Right lobe of liver (tissue), 4 donors: ENCODE measurements at regions not wholly inside any gene's neighbourhood (a gene's known extent, or its start where the extent isn't known, plus 50 kb on each side); places are given as distances from the start of the nearest gene placed in this dataset.

Experiments
- POLR2A ChIP-seq: fragments of 450-650 bp; IDR thresholded peaks from one replicate; pipeline ENCODE4 v1.6.1; 2017; ENCODE audit warnings: antibody characterized with exemption, mild to moderate bottlenecking
- TF ChIP-seq, protein P1 (sequence below), 4 donors: fragments of 200-600 bp in 3 of 4; fragments of 450-650 bp in 1 of 4; IDR thresholded peaks; one replicate each; pipeline versions ENCODE4 v1.5.1 to v1.8.0; 2016 to 2022; ENCODE audit warnings: antibody characterized with exemption in 4 of 4, mild to moderate bottlenecking in 2 of 4
- donor health status: DM: no; HTN: no; CAD: no.
- donor health status: DM: no; HTN: no; CAD: no.
- donor health status: DM: no; HTN: yes; CAD: no.

DNA sequence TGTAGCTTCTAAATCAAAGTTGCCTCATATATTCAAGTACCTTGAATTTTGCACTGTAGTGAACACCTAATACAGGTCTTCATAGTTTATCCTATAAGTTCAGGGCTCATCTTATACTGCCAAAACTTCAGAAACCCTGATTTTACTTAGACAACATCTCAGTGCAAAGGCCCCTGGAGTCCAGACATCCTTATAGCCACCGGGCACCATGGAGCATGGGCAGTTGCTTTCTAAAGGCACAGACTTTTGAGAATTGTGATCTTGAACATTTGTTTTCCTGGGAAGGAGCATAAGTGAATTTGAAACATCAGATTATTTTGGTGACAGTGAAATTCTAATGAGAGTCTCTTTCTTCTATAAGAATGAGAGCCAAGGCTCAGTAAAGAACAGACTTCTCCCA is 292.3 kb downstream of the CYRIA start:
- TF ChIP-seq, protein P1, sequence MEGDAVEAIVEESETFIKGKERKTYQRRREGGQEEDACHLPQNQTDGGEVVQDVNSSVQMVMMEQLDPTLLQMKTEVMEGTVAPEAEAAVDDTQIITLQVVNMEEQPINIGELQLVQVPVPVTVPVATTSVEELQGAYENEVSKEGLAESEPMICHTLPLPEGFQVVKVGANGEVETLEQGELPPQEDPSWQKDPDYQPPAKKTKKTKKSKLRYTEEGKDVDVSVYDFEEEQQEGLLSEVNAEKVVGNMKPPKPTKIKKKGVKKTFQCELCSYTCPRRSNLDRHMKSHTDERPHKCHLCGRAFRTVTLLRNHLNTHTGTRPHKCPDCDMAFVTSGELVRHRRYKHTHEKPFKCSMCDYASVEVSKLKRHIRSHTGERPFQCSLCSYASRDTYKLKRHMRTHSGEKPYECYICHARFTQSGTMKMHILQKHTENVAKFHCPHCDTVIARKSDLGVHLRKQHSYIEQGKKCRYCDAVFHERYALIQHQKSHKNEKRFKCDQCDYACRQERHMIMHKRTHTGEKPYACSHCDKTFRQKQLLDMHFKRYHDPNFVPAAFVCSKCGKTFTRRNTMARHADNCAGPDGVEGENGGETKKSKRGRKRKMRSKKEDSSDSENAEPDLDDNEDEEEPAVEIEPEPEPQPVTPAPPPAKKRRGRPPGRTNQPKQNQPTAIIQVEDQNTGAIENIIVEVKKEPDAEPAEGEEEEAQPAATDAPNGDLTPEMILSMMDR (IDR thresholded peaks at IDR 0.05): no peak
- no peak for TF ChIP-seq POLR2A
